HEK293 (cell line): ENCODE measurements at regions not wholly inside any gene's neighbourhood (a gene's known extent, or its start where the extent isn't known, plus 50 kb on each side); places are given as distances from the start of the nearest gene placed in this dataset.

Source experiments
- CTCF ChIA-PET: fragments of 350-600 bp; formaldehyde crosslinking; extraction: SDS; loops from one replicate; lab custom pipeline; 2021; ENCODE audit warnings: antibody characterized with exemption; lab: Yijun Ruan, JAX
- POLR2A ChIA-PET: fragments of 300-600 bp; formaldehyde crosslinking; extraction: SDS; loops from one replicate; lab custom pipeline; 2020; ENCODE audit warnings: antibody characterized with exemption, inconsistent platforms; lab: Yijun Ruan, JAX
- H3K27ac ChIP-seq: fragments of 200-500 bp; sonication (Bioruptor generic); 2 replicates; pipeline ENCODE4 v1.5.1; 2014; ENCODE audit warnings: low read depth, low read length, control low read depth, inconsistent platforms; ENCODE audit errors: extremely low read depth
- H3K36me3 ChIP-seq, 2 experiments: fragments of 200-500 bp in 1 of 2; sonication (Bioruptor generic) in 1 of 2; 1 replicate in 1 of 2; 2 replicates in 1 of 2; pipeline ENCODE4 v1.5.1; 2014 to 2017; ENCODE audit warnings: inconsistent platforms in 2 of 2, low read length in 2 of 2; ENCODE audit not compliant: control insufficient read depth in 2 of 2, insufficient read depth in 1 of 2
- H3K4me1 ChIP-seq: fragments of 200-500 bp; sonication (Bioruptor generic); 2 replicates; pipeline ENCODE4 v1.5.1; 2014; ENCODE audit warnings: mild to moderate bottlenecking, low read length, inconsistent platforms; ENCODE audit not compliant: control insufficient read depth, insufficient read depth
- H3K4me3 ChIP-seq: 2 replicates; pipeline ENCODE4 v1.5.1; 2011; ENCODE audit warnings: low read depth, mild to moderate bottlenecking, control low read depth, low read length, moderate library complexity
- H3K9me3 ChIP-seq: fragments of 200-500 bp; sonication (Bioruptor generic); 2 replicates; pipeline ENCODE4 v1.5.1; 2014; ENCODE audit warnings: low read depth, low read length, inconsistent platforms; ENCODE audit not compliant: control insufficient read depth, insufficient read depth
- KLF10 ChIP-seq: fragments of 450-650 bp; IDR thresholded peaks from 2 replicates; pipeline ENCODE4 v1.5.1; 2018; ENCODE audit warnings: missing biosample characterization, mild to moderate bottlenecking, missing genetic modification characterization
- TRIM28 ChIP-seq: IDR thresholded peaks from 2 replicates; pipeline ENCODE4 v1.6.1; 2011; ENCODE audit warnings: low read length, control low read depth, borderline replicate concordance
- ZBTB1 ChIP-seq: fragments of 450-650 bp; formaldehyde crosslinking; IDR thresholded peaks from 2 replicates; pipeline ENCODE4 v1.5.1; 2016; ENCODE audit warnings: missing biosample characterization, missing genetic modification characterization
- ZBTB7A ChIP-seq: fragments of 450-650 bp; formaldehyde crosslinking; IDR thresholded peaks from 2 replicates; pipeline ENCODE4 v1.5.1; 2016; ENCODE audit warnings: low read depth, missing biosample characterization, missing genetic modification characterization
- ZNF184 ChIP-seq: fragments of 450-650 bp; IDR thresholded peaks from 2 replicates; pipeline ENCODE4 v1.5.1; 2018; ENCODE audit warnings: missing biosample characterization, mild to moderate bottlenecking, missing genetic modification characterization
- ZNF221 ChIP-seq: fragments of 450-650 bp; formaldehyde crosslinking; IDR thresholded peaks from 2 replicates; pipeline ENCODE4 v1.5.1; 2017; ENCODE audit warnings: missing biosample characterization, missing genetic modification characterization, borderline replicate concordance
- ZNF239 ChIP-seq: fragments of 450-650 bp; formaldehyde crosslinking; IDR thresholded peaks from 2 replicates; pipeline ENCODE4 v1.5.1; 2016; ENCODE audit warnings: missing biosample characterization, missing genetic modification characterization
- ZNF274 ChIP-seq, 2 experiments: fragments of 200-500 bp in 1 of 2; fragments of 450-650 bp in 1 of 2; sonication (Bioruptor generic) in 1 of 2; formaldehyde crosslinking in 1 of 2; IDR thresholded peaks; 2 replicates each; pipeline versions ENCODE4 v1.5.1 to v1.6.1; 2014 to 2016; ENCODE audit warnings: borderline replicate concordance in 1 of 2, inconsistent platforms in 1 of 2, low read length in 1 of 2, missing biosample characterization in 1 of 2, missing genetic modification characterization in 1 of 2
- ZNF311 ChIP-seq: fragments of 450-650 bp; formaldehyde crosslinking; IDR thresholded peaks from 2 replicates; pipeline ENCODE4 v1.5.1; 2017; ENCODE audit warnings: missing biosample characterization, missing genetic modification characterization, borderline replicate concordance
- ZNF354C ChIP-seq: fragments of 450-650 bp; formaldehyde crosslinking; IDR thresholded peaks from 2 replicates; pipeline ENCODE4 v1.5.1; 2016; ENCODE audit warnings: missing biosample characterization, missing genetic modification characterization, low read depth, borderline replicate concordance
- ZNF366 ChIP-seq: fragments of 450-650 bp; formaldehyde crosslinking; conservative IDR thresholded peaks from 2 replicates; pipeline ENCODE4 v1.5.1; 2016; ENCODE audit warnings: missing biosample characterization, missing genetic modification characterization
- ZNF433 ChIP-seq: fragments of 450-650 bp; formaldehyde crosslinking; IDR thresholded peaks from 2 replicates; pipeline ENCODE4 v1.5.1; 2016; ENCODE audit warnings: missing biosample characterization, missing genetic modification characterization, low read depth
- ZNF473 ChIP-seq: fragments of 450-650 bp; formaldehyde crosslinking; IDR thresholded peaks from 2 replicates; pipeline ENCODE4 v1.5.1; 2017; ENCODE audit warnings: missing biosample characterization, missing genetic modification characterization
- ZNF48 ChIP-seq: fragments of 450-650 bp; formaldehyde crosslinking; IDR thresholded peaks from 2 replicates; pipeline ENCODE4 v1.5.1; 2016; ENCODE audit warnings: missing biosample characterization, missing genetic modification characterization
- ZNF658 ChIP-seq: fragments of 450-650 bp; formaldehyde crosslinking; IDR thresholded peaks from 2 replicates; pipeline ENCODE4; 2016; ENCODE audit warnings: missing biosample characterization, missing genetic modification characterization
- ZNF707 ChIP-seq: fragments of 450-650 bp; formaldehyde crosslinking; IDR thresholded peaks from 2 replicates; pipeline ENCODE4 v1.5.1; 2016; ENCODE audit warnings: missing biosample characterization, missing genetic modification characterization
- ZNF792 ChIP-seq: fragments of 450-650 bp; formaldehyde crosslinking; IDR thresholded peaks from 2 replicates; pipeline ENCODE4 v1.5.1; 2016; ENCODE audit warnings: missing biosample characterization, missing genetic modification characterization
- TF ChIP-seq, protein P1 (sequence below): IDR thresholded peaks from 2 replicates; pipeline ENCODE4 v1.6.1; 2011; ENCODE audit warnings: mild to moderate bottlenecking, low read depth, low read length, borderline replicate concordance
- TF ChIP-seq, protein P2 (sequence below): fragments of 450-650 bp; formaldehyde crosslinking; IDR thresholded peaks from 2 replicates; pipeline ENCODE4 v1.5.1; 2016; ENCODE audit warnings: missing biosample characterization, missing genetic modification characterization
- TF ChIP-seq, protein P3 (sequence below): fragments of 450-650 bp; formaldehyde crosslinking; IDR thresholded peaks from 2 replicates; pipeline ENCODE4 v1.5.1; 2016; ENCODE audit warnings: missing biosample characterization, missing genetic modification characterization, borderline replicate concordance

DNA sequence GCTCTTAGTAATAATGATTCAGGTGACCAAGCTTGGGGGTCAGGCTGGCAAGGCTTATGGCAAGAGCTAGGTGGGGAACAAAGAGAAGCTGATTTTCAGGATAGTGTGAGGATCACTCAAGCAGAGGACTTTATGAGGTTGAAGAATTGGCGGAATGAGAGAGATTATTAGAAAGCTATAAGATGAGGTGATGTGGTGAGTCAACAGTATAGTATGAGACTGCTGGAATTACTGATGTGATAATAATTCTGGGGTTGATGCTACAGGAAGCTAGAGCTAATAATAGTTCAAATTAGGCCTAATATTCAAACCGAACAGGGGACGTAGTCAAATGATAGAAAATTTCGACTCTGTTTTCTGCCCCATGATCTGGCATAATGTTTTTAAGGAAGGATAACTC lies 2115.3 kb upstream of the PIK3C3 start (continued):
- TF ChIP-seq, protein P1, sequence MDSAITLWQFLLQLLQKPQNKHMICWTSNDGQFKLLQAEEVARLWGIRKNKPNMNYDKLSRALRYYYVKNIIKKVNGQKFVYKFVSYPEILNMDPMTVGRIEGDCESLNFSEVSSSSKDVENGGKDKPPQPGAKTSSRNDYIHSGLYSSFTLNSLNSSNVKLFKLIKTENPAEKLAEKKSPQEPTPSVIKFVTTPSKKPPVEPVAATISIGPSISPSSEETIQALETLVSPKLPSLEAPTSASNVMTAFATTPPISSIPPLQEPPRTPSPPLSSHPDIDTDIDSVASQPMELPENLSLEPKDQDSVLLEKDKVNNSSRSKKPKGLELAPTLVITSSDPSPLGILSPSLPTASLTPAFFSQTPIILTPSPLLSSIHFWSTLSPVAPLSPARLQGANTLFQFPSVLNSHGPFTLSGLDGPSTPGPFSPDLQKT, result no peak
- TF ChIP-seq ZNF239 (tag by site-specific recombination), result no peak
- no peak for TF ChIP-seq ZNF221
- no peak for TF ChIP-seq ZNF473 (tag by site-specific recombination)
- TF ChIP-seq, all 188 proteins: peak for 0

DNA sequence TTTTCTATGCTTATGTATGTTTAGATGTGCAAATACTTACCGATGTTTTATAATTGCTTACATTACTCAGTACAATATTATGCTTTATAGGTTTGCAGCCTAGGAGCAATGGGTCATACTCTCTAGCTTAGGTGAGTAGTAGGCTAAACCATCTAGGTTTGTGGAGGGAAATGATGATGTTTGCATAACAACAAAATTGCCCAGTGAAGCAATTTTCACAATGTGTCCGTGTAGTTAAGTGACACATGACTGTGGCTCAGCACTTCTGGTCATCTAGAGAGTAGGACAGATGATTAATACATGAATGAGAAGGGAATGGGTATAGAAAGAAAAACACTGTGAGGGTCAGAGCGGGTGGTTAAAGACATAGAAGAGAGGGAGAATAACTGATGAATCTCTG lies 2116.2 kb upstream of the PIK3C3 start:
- H3K27ac ChIP-seq, result no peak overlapping the region
- H3K4me1 ChIP-seq, result no peaks in the 10 kb centered on the region
- ChIA-PET CTCF (interaction anchor here (0.6 kb wide), 5 partner anchors 40 to 1253 kb away, joined by 3 to 5 read pairs (median 3); no protein-coding TSS in a partner anchor), POLR2A (no interaction called here)
- H3K4me3 ChIP-seq, result no peak overlapping the region
- TF ChIP-seq ZBTB1, result no peak
- H3K9me3 ChIP-seq, result no peaks in the 10 kb centered on the region
- H3K36me3 ChIP-seq, result no peaks in the 10 kb centered on the region

DNA sequence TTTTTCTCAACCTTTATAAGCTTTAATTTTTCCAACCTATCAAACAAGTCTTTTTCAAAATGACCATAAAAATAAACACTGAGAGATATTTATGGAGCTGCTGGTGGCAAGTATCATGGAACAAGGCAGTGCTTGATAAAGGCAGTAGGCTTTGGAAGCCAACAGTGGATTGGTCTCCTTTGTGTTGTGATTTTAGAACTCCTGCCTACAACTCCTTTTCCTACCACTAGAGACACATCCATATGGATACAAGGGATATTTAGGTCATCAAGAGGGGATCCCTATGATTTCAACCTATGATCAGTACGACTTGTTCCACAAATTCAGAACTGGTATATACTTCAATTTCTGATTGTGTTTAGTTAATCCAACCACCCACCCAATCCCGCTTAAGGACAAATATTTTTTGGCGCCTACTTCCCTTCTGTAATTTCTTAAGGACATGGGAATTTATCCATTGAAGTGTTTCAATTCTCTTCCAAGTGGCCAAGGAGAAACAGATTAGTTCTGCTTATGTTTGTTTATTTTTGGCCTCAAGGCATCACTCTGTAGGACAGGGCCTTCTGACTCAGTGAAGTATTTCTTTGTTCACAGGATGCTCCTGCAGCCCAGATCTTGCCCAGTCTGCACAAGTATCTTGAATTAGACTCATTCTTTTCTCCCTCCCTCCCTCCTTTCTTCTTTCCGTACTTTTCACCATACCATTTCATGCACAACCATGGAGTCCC lies 2119.6 kb upstream of the PIK3C3 start:
- H3K27ac ChIP-seq, result no peak overlapping the region
- H3K4me3 ChIP-seq, result no peak overlapping the region
- TF ChIP-seq, protein P2, sequence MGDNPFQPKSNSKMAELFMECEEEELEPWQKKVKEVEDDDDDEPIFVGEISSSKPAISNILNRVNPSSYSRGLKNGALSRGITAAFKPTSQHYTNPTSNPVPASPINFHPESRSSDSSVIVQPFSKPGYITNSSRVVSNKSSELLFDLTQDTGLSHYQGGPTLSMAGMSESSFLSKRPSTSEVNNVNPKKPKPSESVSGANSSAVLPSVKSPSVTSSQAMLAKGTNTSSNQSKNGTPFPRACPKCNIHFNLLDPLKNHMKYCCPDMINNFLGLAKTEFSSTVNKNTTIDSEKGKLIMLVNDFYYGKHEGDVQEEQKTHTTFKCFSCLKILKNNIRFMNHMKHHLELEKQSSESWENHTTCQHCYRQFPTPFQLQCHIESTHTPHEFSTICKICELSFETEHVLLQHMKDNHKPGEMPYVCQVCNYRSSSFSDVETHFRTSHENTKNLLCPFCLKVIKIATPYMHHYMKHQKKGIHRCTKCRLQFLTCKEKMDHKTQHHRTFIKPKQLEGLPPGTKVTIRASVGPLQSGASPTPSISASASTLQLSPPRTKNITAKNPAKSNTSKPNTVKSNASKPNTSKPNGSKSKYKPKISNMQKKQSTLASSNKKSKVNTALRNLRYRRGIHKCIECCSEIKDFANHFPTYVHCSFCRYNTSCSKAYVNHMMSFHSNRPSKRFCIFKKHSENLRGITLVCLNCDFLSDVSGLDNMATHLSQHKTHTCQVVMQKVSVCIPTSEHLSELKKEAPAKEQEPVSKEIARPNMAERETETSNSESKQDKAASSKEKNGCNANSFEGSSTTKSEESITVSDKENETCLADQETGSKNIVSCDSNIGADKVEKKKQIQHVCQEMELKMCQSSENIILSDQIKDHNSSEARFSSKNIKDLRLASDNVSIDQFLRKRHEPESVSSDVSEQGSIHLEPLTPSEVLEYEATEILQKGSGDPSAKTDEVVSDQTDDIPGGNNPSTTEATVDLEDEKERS (tag by site-specific recombination), result no peak
- TF ChIP-seq TRIM28 (no peak), ZBTB7A (tag by site-specific recombination) (no peak), ZNF658 (tag by site-specific recombination) (no peak), ZNF311 (tag by site-specific recombination) (no peak), ZNF354C (tag by site-specific recombination) (no peak), ZNF707 (tag by site-specific recombination) (no peak), ZNF184 (tag by site-specific recombination) (no peak), ZNF792 (no peak), ZNF274 (IDR thresholded peaks at IDR 0.05; ENCODE audit: low read length) (no peak), ZNF274 (tag by site-specific recombination; IDR thresholded peaks at IDR 0.05; ENCODE audit: borderline replicate concordance) (no peak), ZNF433 (tag by site-specific recombination) (no peak), KLF10 (tag by site-specific recombination) (no peak), ZNF366 (no peak), ZNF48 (tag by site-specific recombination) (no peak)
- TF ChIP-seq, protein P3, sequence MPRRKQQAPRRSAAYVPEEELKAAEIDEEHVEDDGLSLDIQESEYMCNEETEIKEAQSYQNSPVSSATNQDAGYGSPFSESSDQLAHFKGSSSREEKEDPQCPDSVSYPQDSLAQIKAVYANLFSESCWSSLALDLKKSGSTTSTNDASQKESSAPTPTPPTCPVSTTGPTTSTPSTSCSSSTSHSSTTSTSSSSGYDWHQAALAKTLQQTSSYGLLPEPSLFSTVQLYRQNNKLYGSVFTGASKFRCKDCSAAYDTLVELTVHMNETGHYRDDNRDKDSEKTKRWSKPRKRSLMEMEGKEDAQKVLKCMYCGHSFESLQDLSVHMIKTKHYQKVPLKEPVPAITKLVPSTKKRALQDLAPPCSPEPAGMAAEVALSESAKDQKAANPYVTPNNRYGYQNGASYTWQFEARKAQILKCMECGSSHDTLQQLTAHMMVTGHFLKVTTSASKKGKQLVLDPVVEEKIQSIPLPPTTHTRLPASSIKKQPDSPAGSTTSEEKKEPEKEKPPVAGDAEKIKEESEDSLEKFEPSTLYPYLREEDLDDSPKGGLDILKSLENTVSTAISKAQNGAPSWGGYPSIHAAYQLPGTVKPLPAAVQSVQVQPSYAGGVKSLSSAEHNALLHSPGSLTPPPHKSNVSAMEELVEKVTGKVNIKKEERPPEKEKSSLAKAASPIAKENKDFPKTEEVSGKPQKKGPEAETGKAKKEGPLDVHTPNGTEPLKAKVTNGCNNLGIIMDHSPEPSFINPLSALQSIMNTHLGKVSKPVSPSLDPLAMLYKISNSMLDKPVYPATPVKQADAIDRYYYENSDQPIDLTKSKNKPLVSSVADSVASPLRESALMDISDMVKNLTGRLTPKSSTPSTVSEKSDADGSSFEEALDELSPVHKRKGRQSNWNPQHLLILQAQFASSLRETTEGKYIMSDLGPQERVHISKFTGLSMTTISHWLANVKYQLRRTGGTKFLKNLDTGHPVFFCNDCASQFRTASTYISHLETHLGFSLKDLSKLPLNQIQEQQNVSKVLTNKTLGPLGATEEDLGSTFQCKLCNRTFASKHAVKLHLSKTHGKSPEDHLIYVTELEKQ, result no peak
- TF ChIP-seq, all 188 proteins: peak for 0
- no peaks in the 10 kb centered on the region for H3K4me1 ChIP-seq
- H3K36me3 ChIP-seq, result no peaks in the 10 kb centered on the region
- CTCF ChIA-PET, result interaction anchor here (0.5 to 0.7 kb wide), 2 partner anchors 19 to 593 kb away, joined by 3 to 8 read pairs; no protein-coding TSS in a partner anchor
- H3K9me3 ChIP-seq, result no peaks in the 10 kb centered on the region
- POLR2A ChIA-PET, result no interaction called here
